ENCODE measurements at regions not wholly inside any gene's neighbourhood (a gene's known extent, or its start where the extent isn't known, plus 50 kb on each side); places are given as distances from the start of the nearest gene placed in this dataset.

GRCh38 chr20:61067221-61067620 lies 184.8 kb upstream of the CDH4 start (continued):
- TF ChIP-seq REST (IDR thresholded peaks at IDR 0.05; ENCODE audit: low read depth, low read length) (no peak), PBX3 (IDR thresholded peaks at IDR 0.05) (no peak), POLR2AphosphoS5 (IDR thresholded peaks at IDR 0.05; ENCODE audit: low read depth, low read length) (no peak), GATA2 (CRISPR knock-in tag; IDR thresholded peaks at IDR 0.05) (no peak), CHD2 (IDR thresholded peaks at IDR 0.05; ENCODE audit: low read length, partially characterized antibody) (no peak), RCOR1 (IDR thresholded peaks at IDR 0.05; ENCODE audit: low read length) (no peak)

- WGBS (ENCODE audit: low lambda C conversion rate): 22% methylated on average over 6 of the region's 6 CpGs
- TF ChIP-seq POLR2AphosphoS5 (IDR thresholded peaks at IDR 0.05; ENCODE audit: low read depth, low read length) (no peak), YY1 (IDR thresholded peaks at IDR 0.05; ENCODE audit: low read depth) (no peak), JUND (IDR thresholded peaks at IDR 0.05) (no peak), RXRA (IDR thresholded peaks at IDR 0.05; ENCODE audit: borderline replicate concordance, low read depth) (no peak), CHD2 (IDR thresholded peaks at IDR 0.05; ENCODE audit: low read length, partially characterized antibody) (no peak), SIN3A (IDR thresholded peaks at IDR 0.05; ENCODE audit: borderline replicate concordance, low read depth, low read length) (no peak), ZBTB33 (IDR thresholded peaks at IDR 0.05; ENCODE audit: borderline replicate concordance, low read depth) (no peak), MXI1 (IDR thresholded peaks at IDR 0.05; ENCODE audit: low read depth, low read length) (no peak), USF1 (IDR thresholded peaks at IDR 0.05; ENCODE audit: borderline replicate concordance, low read depth) (no peak), TAF1 (IDR thresholded peaks at IDR 0.05; ENCODE audit: borderline replicate concordance, low read depth, low read length) (no peak), NFIC (IDR thresholded peaks at IDR 0.05; ENCODE audit: borderline replicate concordance) (no peak), FOXM1 (IDR thresholded peaks at IDR 0.05; ENCODE audit: low read depth) (no peak), MEF2A (IDR thresholded peaks at IDR 0.05; ENCODE audit: borderline replicate concordance, low read depth) (no peak), TEAD4 (IDR thresholded peaks at IDR 0.05; ENCODE audit: borderline replicate concordance, insufficient read depth) (no peak), REST (IDR thresholded peaks at IDR 0.05; ENCODE audit: low read depth, low read length) (no peak)
- no peaks in the 10 kb centered on the region for H3F3A ChIP-seq (replicated peaks; ENCODE audit: insufficient read depth)
- no peaks in the 10 kb centered on the region for H3K9me2 ChIP-seq
- DNase-seq: no peak
- no peak overlapping the region for H3K27ac ChIP-seq (ENCODE audit: low read depth in 2 of 2, low read length in 1 of 2)
- no peaks in the 10 kb centered on the region for H4K20me1 ChIP-seq (ENCODE audit: insufficient read depth)
- H3K79me2 ChIP-seq (ENCODE audit: insufficient read depth): no peaks in the 10 kb centered on the region
- no peak overlapping the region for H2AFZ ChIP-seq (ENCODE audit: low read depth)
- H3K4me2 ChIP-seq: no peak overlapping the region
- H3K4me1 ChIP-seq (ENCODE audit: control insufficient read depth in 1 of 2, insufficient read depth in 2 of 2, low read depth in 1 of 2, low read length in 1 of 2): no peaks in the 10 kb centered on the region
- H3K9me3 ChIP-seq: no peaks in the 10 kb centered on the region
- ChIA-PET CTCF (no interaction called here), POLR2A (no interaction called here)
- H3K4me3 ChIP-seq (ENCODE audit: low read depth in 2 of 2, low read length in 1 of 2): no peak overlapping the region
- H3K27me3 ChIP-seq (ENCODE audit: insufficient read depth): no peaks in the 10 kb centered on the region
- H3K36me3 ChIP-seq (replicated peaks in 1 of 2; ENCODE audit: control insufficient read depth in 1 of 2, insufficient read depth in 2 of 2, low read length in 1 of 2): no peaks in the 10 kb centered on the region
- H3K9ac ChIP-seq: no peak overlapping the region
Measured at GRCh38 chr20:61072398-61072797, 179.7 kb upstream of the CDH4 start.

Measured in SK-N-SH (cell line).